ENCODE measurements at regions not wholly inside any gene's neighbourhood (a gene's known extent, or its start where the extent isn't known, plus 50 kb on each side); places are given as distances from the start of the nearest gene placed in this dataset.
A peak's percentile ranks its signal among the peaks of the same experiment; 100 is the strongest.
"Not testable (repeated sequence)": the region's sequence is repeated elsewhere in the genome, so short reads cannot be mapped to it uniquely, and the experiment has no call there.

- DNase-seq (no peak), ATAC-seq (ENCODE audit: low FRiP score in 2 of 2) (no peak)
- H3K4me1 ChIP-seq: peaks cover 44 to 54% (median 49%) of the 10 kb centered on the region in 4 donors
- H3K27ac ChIP-seq: no peak overlapping the region
- no peaks in the 10 kb centered on the region for H3K27me3 ChIP-seq
- no peaks in the 10 kb centered on the region for H3K9me3 ChIP-seq
- no peaks in the 10 kb centered on the region for H3K36me3 ChIP-seq
- no peak for TF ChIP-seq POLR2AphosphoS5 (IDR thresholded peaks at IDR 0.05)
- TF ChIP-seq, protein P1, sequence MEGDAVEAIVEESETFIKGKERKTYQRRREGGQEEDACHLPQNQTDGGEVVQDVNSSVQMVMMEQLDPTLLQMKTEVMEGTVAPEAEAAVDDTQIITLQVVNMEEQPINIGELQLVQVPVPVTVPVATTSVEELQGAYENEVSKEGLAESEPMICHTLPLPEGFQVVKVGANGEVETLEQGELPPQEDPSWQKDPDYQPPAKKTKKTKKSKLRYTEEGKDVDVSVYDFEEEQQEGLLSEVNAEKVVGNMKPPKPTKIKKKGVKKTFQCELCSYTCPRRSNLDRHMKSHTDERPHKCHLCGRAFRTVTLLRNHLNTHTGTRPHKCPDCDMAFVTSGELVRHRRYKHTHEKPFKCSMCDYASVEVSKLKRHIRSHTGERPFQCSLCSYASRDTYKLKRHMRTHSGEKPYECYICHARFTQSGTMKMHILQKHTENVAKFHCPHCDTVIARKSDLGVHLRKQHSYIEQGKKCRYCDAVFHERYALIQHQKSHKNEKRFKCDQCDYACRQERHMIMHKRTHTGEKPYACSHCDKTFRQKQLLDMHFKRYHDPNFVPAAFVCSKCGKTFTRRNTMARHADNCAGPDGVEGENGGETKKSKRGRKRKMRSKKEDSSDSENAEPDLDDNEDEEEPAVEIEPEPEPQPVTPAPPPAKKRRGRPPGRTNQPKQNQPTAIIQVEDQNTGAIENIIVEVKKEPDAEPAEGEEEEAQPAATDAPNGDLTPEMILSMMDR (IDR thresholded peaks at IDR 0.05): no peak
- TF ChIP-seq EP300 (IDR thresholded peaks at IDR 0.05): no peak
- TF ChIP-seq POLR2A (IDR thresholded peaks at IDR 0.05): no peak
- no peak overlapping the region for H3K4me3 ChIP-seq
- WGBS, 2 donors: 47 to 59% methylated on average over 3 of the region's 3 CpGs
Observed at GRCh38 chr15:31219221-31219620, 107.4 kb upstream of the KLF13 start.

DNA sequence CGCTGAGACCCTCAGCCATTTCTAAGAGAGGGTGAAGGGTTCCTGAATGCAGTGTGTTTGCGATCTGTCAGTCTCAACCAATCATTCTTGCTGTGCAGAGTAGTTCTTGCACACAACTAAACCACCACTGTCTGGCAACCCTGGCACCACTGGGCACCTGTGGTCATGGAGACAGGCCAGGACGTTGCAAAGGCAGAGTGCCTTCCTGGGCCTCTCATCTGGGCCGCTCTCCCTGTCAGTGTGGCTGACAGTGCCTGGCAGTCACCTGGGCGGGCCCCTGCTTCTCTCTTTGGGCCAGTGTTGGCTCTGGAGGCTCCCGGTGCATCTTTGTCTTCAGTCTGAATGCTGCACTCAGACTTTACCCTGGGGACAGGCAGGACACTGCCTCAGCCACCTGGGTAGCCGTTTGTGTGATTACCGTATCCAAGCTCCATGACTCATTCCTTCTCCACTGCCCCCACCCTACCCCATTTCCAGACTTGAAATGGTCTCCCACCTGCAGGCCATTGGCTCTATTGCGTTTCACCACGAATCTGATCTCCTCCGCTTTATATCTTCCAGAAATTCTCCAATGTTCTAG lies 104.6 kb upstream of the KLF13 start:
- ATAC-seq (ENCODE audit: low FRiP score in 2 of 2): peak in 1 of 2 donors; percentile 44

GRCh38 chr15:31222773-31223341 lies 103.8 kb upstream of the KLF13 start:
- 48 to 66% methylated on average over 10 of the region's 10 CpGs for WGBS, 2 donors
- H3K27ac ChIP-seq: peak overlapping the region; percentile 57 to 84 (median 72)

More for the DNA sequence above, 104.6 kb upstream of the KLF13 start:
- H3K27me3 ChIP-seq: no peaks in the 10 kb centered on the region
- H3K36me3 ChIP-seq: no peaks in the 10 kb centered on the region
- no peaks in the 10 kb centered on the region for H3K9me3 ChIP-seq
- peaks cover 34 to 41% (median 35%) of the 10 kb centered on the region in 4 donors for H3K4me1 ChIP-seq
- H3K4me3 ChIP-seq: no peak overlapping the region
- H3K27ac ChIP-seq: peak overlapping the region in 3 of 4 donors; percentile 71 to 84 (median 73)
- TF ChIP-seq EP300 (IDR thresholded peaks at IDR 0.05) (no peak), POLR2A (IDR thresholded peaks at IDR 0.05) (no peak), POLR2AphosphoS5 (IDR thresholded peaks at IDR 0.05) (no peak)
- TF ChIP-seq, protein P1 (IDR thresholded peaks at IDR 0.05): no peak
- WGBS, 2 donors: 62 to 73% methylated on average over 9 to 11 of the region's 11 CpGs
- peak in 1 of 2 donors; percentile 31 for DNase-seq

GRCh38 chr15:31223478-31224350 lies 102.9 kb upstream of the KLF13 start:
- TF ChIP-seq POLR2A (IDR thresholded peaks at IDR 0.05): peak in 1 of 4 donors; percentile 31
- no peak for TF ChIP-seq EP300 (IDR thresholded peaks at IDR 0.05)
- no peak for TF ChIP-seq POLR2AphosphoS5 (IDR thresholded peaks at IDR 0.05)
- TF ChIP-seq, protein P1 (IDR thresholded peaks at IDR 0.05): no peak
- H3K4me3 ChIP-seq: peak overlapping the region in 3 of 4 donors; percentile 19 to 34 (median 19)

More at GRCh38 chr15:31222773-31223341, 103.8 kb upstream of the KLF13 start:
- ATAC-seq (ENCODE audit: low FRiP score in 2 of 2) (peak; percentile 38 to 43), DNase-seq (peak in 1 of 2 donors; percentile 55)
- H3K4me3 ChIP-seq: peak overlapping the region in 3 of 4 donors; percentile 19 to 34 (median 19)
- TF ChIP-seq EP300 (IDR thresholded peaks at IDR 0.05) (no peak), POLR2A (IDR thresholded peaks at IDR 0.05) (no peak), POLR2AphosphoS5 (IDR thresholded peaks at IDR 0.05) (no peak)
- TF ChIP-seq, protein P1 (IDR thresholded peaks at IDR 0.05): no peak
- no peaks in the 10 kb centered on the region for H3K36me3 ChIP-seq
- no peaks in the 10 kb centered on the region for H3K27me3 ChIP-seq
- H3K4me1 ChIP-seq: peaks cover 29 to 34% (median 29%) of the 10 kb centered on the region in 4 donors
- no peaks in the 10 kb centered on the region for H3K9me3 ChIP-seq

GRCh38 chr15:31224661-31225060 lies 102.0 kb upstream of the KLF13 start:
- not testable (repeated sequence) for H3K27me3 ChIP-seq; DNase-seq; H3K4me3 ChIP-seq; ATAC-seq (ENCODE audit: low FRiP score in 2 of 2); H3K9me3 ChIP-seq; H3K36me3 ChIP-seq
- H3K4me1 ChIP-seq: peaks cover 29 to 33% (median 30%) of the 10 kb centered on the region in 4 donors
- 57 to 72% methylated on average over 4 of the region's 4 CpGs for WGBS, 2 donors
- H3K27ac ChIP-seq: peak overlapping the region in 1 of 4 donors; percentile 23

More at GRCh38 chr15:31223478-31224350, 102.9 kb upstream of the KLF13 start:
- DNase-seq: peak; percentile 51 to 84
- peak; percentile 59 to 60 for ATAC-seq (ENCODE audit: low FRiP score in 2 of 2)
- Histone ChIP-seq H3K27ac (peak overlapping the region; percentile 57 to 84 (median 72)), H3K9me3 (no peaks in the 10 kb centered on the region), H3K36me3 (no peaks in the 10 kb centered on the region), H3K27me3 (no peaks in the 10 kb centered on the region), H3K4me1 (peaks cover 29 to 31% (median 29%) of the 10 kb centered on the region in 4 donors)
- 34 to 41% methylated on average over 16 to 42 of the region's 42 CpGs for WGBS, 2 donors

All from upper lobe of left lung (tissue), 6 donors.